NCI-H2081 treated with DMSO at 0.1 percent for 48 hours (cell line): ENCODE measurements at regions not wholly inside any gene's neighbourhood (a gene's known extent, or its start where the extent isn't known, plus 50 kb on each side); places are given as distances from the start of the nearest gene placed in this dataset.

ENCODE experiments used
- DNase-seq: peaks from one replicate; lab custom pipeline; 2025; lab: John Stamatoyannopoulos, UW

GRCh38 chr6:90720404-90720803, 133.5 kb upstream of the MAP3K7 start:
- no peak for DNase-seq

GRCh38 chr6:90719321-90720195, 132.7 kb upstream of the MAP3K7 start:
- DNase-seq, result no peak

GRCh38 chr6:90716376-90716775, 129.5 kb upstream of the MAP3K7 start:
- DNase-seq, result no peak

- DNase-seq, result no peak
Measured at GRCh38 chr6:90715093-90715655, 128.3 kb upstream of the MAP3K7 start.

- DNase-seq, result no peak
Measured at GRCh38 chr6:90714319-90714718, 127.4 kb upstream of the MAP3K7 start.

GRCh38 chr6:90712114-90712513, 125.2 kb upstream of the MAP3K7 start:
- DNase-seq, result no peak

- DNase-seq, result no peak
Measured at GRCh38 chr6:90709431-90709996, 122.6 kb upstream of the MAP3K7 start.

- no peak for DNase-seq
Measured at GRCh38 chr6:90708206-90708737, 121.4 kb upstream of the MAP3K7 start.

GRCh38 chr6:90707246-90707645, 120.4 kb upstream of the MAP3K7 start:
- no peak for DNase-seq

GRCh38 chr6:90703336-90703735, 116.5 kb upstream of the MAP3K7 start:
- no peak for DNase-seq

GRCh38 chr6:90701926-90702325, 115.1 kb upstream of the MAP3K7 start:
- DNase-seq, result no peak

GRCh38 chr6:90701146-90701781, 114.4 kb upstream of the MAP3K7 start:
- no peak for DNase-seq

- DNase-seq, result no peak
Measured at GRCh38 chr6:90695316-90695715, 108.4 kb upstream of the MAP3K7 start.

GRCh38 chr6:90694802-90695201, 107.9 kb upstream of the MAP3K7 start:
- DNase-seq, result no peak

- no peak for DNase-seq
Measured at GRCh38 chr6:90691823-90692222, 105.0 kb upstream of the MAP3K7 start.

GRCh38 chr6:90689172-90689571, 102.3 kb upstream of the MAP3K7 start:
- no peak for DNase-seq

GRCh38 chr6:90687775-90688380, 101.0 kb upstream of the MAP3K7 start:
- DNase-seq, result no peak

- no peak for DNase-seq
Measured at GRCh38 chr6:90681863-90682262, 95.0 kb upstream of the MAP3K7 start.

- no peak for DNase-seq
Measured at GRCh38 chr6:90678049-90678779, 91.3 kb upstream of the MAP3K7 start.

- DNase-seq, result no peak
Measured at GRCh38 chr6:90677440-90677839, 90.6 kb upstream of the MAP3K7 start.

- no peak for DNase-seq
Measured at GRCh38 chr6:90676516-90677300, 89.8 kb upstream of the MAP3K7 start.
